Prostate gland (tissue), 2 donors: ENCODE measurements at regions not wholly inside any gene's neighbourhood (a gene's known extent, or its start where the extent isn't known, plus 50 kb on each side); places are given as distances from the start of the nearest gene placed in this dataset.

Experiments used
- POLR2A ChIP-seq: fragments of 450-650 bp; IDR thresholded peaks from one replicate; pipeline ENCODE4 v1.6.1; 2016; ENCODE audit warnings: antibody characterized with exemption, mild to moderate bottlenecking
- POLR2AphosphoS5 ChIP-seq: sonication (generic); formaldehyde crosslinking; IDR thresholded peaks from one replicate; pipeline ENCODE4 v1.6.1; 2017; ENCODE audit warnings: antibody characterized with exemption
- TF ChIP-seq, protein P1 (sequence below), 4 experiments: fragments of 200-600 bp in 2 of 4; fragments of 450-650 bp in 2 of 4; sonication (generic) in 2 of 4; IDR thresholded peaks; 1 replicate in 3 of 4; 2 replicates in 1 of 4; pipeline ENCODE4 v1.5.1; 2016 to 2019; ENCODE audit warnings: antibody characterized with exemption in 4 of 4, mild to moderate bottlenecking in 2 of 4, moderate library complexity in 2 of 4

DNA sequence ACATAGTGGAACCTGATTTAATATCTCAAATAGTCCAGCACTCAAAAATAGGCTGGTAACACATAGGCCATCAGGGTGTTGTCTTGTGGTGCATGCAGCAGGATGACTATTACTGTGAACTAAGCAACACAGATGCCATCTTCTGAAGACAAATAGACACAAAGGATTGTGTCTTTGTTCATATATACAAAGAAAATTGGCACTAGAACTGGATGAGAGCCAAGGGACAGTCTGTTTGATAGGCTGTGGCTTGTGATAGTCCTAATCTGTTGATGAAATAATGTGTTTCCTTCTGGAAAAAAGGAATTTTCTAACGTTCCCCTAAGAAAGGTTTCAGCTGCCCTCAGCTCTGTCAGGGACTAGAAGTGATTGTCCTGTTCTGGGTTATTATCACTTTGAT is 129.8 kb downstream of the TPBG start:
- TF ChIP-seq POLR2A (no peak), POLR2AphosphoS5 (no peak)
- TF ChIP-seq, protein P1, sequence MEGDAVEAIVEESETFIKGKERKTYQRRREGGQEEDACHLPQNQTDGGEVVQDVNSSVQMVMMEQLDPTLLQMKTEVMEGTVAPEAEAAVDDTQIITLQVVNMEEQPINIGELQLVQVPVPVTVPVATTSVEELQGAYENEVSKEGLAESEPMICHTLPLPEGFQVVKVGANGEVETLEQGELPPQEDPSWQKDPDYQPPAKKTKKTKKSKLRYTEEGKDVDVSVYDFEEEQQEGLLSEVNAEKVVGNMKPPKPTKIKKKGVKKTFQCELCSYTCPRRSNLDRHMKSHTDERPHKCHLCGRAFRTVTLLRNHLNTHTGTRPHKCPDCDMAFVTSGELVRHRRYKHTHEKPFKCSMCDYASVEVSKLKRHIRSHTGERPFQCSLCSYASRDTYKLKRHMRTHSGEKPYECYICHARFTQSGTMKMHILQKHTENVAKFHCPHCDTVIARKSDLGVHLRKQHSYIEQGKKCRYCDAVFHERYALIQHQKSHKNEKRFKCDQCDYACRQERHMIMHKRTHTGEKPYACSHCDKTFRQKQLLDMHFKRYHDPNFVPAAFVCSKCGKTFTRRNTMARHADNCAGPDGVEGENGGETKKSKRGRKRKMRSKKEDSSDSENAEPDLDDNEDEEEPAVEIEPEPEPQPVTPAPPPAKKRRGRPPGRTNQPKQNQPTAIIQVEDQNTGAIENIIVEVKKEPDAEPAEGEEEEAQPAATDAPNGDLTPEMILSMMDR (IDR thresholded peaks at IDR 0.05): no peak
